Endodermal cell (in vitro differentiated cells): ENCODE measurements at regions not wholly inside any gene's neighbourhood (a gene's known extent, or its start where the extent isn't known, plus 50 kb on each side); places are given as distances from the start of the nearest gene placed in this dataset.
A peak's percentile ranks its signal among the peaks of the same experiment; 100 is the strongest.
"Not testable (repeated sequence)": the region's sequence is repeated elsewhere in the genome, so short reads cannot be mapped to it uniquely, and the experiment has no call there.

ENCODE experiments used
- DNase-seq: peaks from one replicate; pipeline ENCODE4 v3.0.0-alpha.2; 2017
- H3K27ac ChIP-seq: 2 replicates; pipeline ENCODE4 v1.5.1; 2013; ENCODE audit warnings: mild to moderate bottlenecking, low read depth, low read length, moderate library complexity
- H3K27me3 ChIP-seq: 2 replicates; pipeline ENCODE4 v1.6.1; 2013; ENCODE audit warnings: mild to moderate bottlenecking, low read length, moderate library complexity; ENCODE audit not compliant: insufficient read depth, control insufficient read depth, poor library complexity, severe bottlenecking
- H3K36me3 ChIP-seq: 2 replicates; pipeline ENCODE4 v1.7.0; 2013; ENCODE audit warnings: mild to moderate bottlenecking, low read length, moderate library complexity; ENCODE audit not compliant: control insufficient read depth, insufficient read depth
- H3K4me1 ChIP-seq: one replicate; pipeline ENCODE4 v1.7.0; 2013; ENCODE audit warnings: low read length; ENCODE audit not compliant: control insufficient read depth, insufficient read depth
- H3K4me3 ChIP-seq: 2 replicates; pipeline ENCODE4 v1.5.1; 2013; ENCODE audit warnings: mild to moderate bottlenecking, low read length, moderate library complexity
- H3K9ac ChIP-seq: 2 replicates; pipeline ENCODE4 v1.6.1; 2013; ENCODE audit warnings: mild to moderate bottlenecking, low read length, moderate library complexity; ENCODE audit not compliant: poor library complexity, severe bottlenecking; ENCODE audit errors: extremely low read depth
- H3K9me3 ChIP-seq: 2 replicates; pipeline ENCODE4 v1.6.1; 2013; ENCODE audit warnings: mild to moderate bottlenecking, low read length, moderate library complexity; ENCODE audit not compliant: control insufficient read depth
- H3K27ac Mint-ChIP-seq: 2 replicates; pipeline ENCODE4 v1.8.0; 2020; ENCODE audit warnings: mixed read lengths
- H3K27me3 Mint-ChIP-seq: 2 replicates; pipeline ENCODE4 v1.8.0; 2021; ENCODE audit warnings: mild to moderate bottlenecking, mixed read lengths; ENCODE audit not compliant: insufficient read depth
- H3K36me3 Mint-ChIP-seq: 2 replicates; pipeline ENCODE4 v1.8.0; 2020; ENCODE audit warnings: low read depth, mixed read lengths
- H3K4me1 Mint-ChIP-seq: 2 replicates; pipeline ENCODE4 v1.8.0; 2020; ENCODE audit warnings: mixed read lengths
- H3K4me3 Mint-ChIP-seq: 2 replicates; pipeline ENCODE4 v1.8.0; 2020; ENCODE audit warnings: mild to moderate bottlenecking, moderate library complexity, mixed read lengths
- H3K9me3 Mint-ChIP-seq: 2 replicates; pipeline ENCODE4 v1.8.0; 2020; ENCODE audit warnings: mild to moderate bottlenecking, mixed read lengths
- CTCF ChIP-seq: fragments of 200-600 bp; sonication (generic); conservative IDR thresholded peaks from 2 replicates; pipeline ENCODE4 v1.5.0; 2021; ENCODE audit warnings: antibody characterized with exemption, mild to moderate bottlenecking
- WGBS, 2 experiments: methylation state at CpG; one replicate each; pipeline versions ENCODE4 v1.1.5 to v1.1.7; 2013; ENCODE audit warnings: missing lambda C conversion rate in 2 of 2, mixed read lengths in 1 of 2; ENCODE audit not compliant: insufficient coverage in 1 of 2, insufficient read length in 1 of 2; 5-methylcytosine and 5-hydroxymethylcytosine counted together

GRCh38 chr13:81172603-81173002, 831.7 kb upstream of the SPRY2 start:
- no peak overlapping the region for H3K4me3 ChIP-seq

GRCh38 chr13:81171065-81171647, 830.2 kb upstream of the SPRY2 start:
- Histone ChIP-seq H3K27me3 (no peaks in the 10 kb centered on the region), H3K36me3 (no peaks in the 10 kb centered on the region), H3K9me3 (peaks cover 21% of the 10 kb centered on the region), H3K4me1 (peaks cover 2% of the 10 kb centered on the region), H3K27ac (no peak overlapping the region), H3K9ac (no peak overlapping the region), H3K4me3 (no peak overlapping the region)
- Mint-ChIP-seq H3K27me3 (no peaks in the 10 kb centered on the region), H3K36me3 (peaks cover 3% of the 10 kb centered on the region), H3K9me3 (peaks cover 14% of the 10 kb centered on the region), H3K27ac (no peak overlapping the region), H3K4me3 (no peak overlapping the region), H3K4me1 (peaks cover 14% of the 10 kb centered on the region)
- WGBS, 2 experiments, result 0 to 42% methylated on average over 1 to 2 of the region's 3 CpGs
- TF ChIP-seq CTCF, result peak; percentile 87
- no peak for DNase-seq

More at GRCh38 chr13:81172603-81173002, 831.7 kb upstream of the SPRY2 start:
- H3K4me3 Mint-ChIP-seq, result no peak overlapping the region
- H3K27ac Mint-ChIP-seq, result peak overlapping the region; percentile 50
- no peaks in the 10 kb centered on the region for H3K36me3 ChIP-seq
- peaks cover 8% of the 10 kb centered on the region for H3K9me3 ChIP-seq
- H3K27me3 ChIP-seq, result no peaks in the 10 kb centered on the region
- WGBS, 2 experiments, result 82 to 100% methylated on average over 1 to 3 of the region's 3 CpGs
- H3K4me1 Mint-ChIP-seq, result peaks cover 14% of the 10 kb centered on the region
- H3K9me3 Mint-ChIP-seq, result peaks cover 2% of the 10 kb centered on the region
- DNase-seq, result no peak
- peaks cover 2% of the 10 kb centered on the region for H3K4me1 ChIP-seq
- no peaks in the 10 kb centered on the region for H3K27me3 Mint-ChIP-seq
- no peak for TF ChIP-seq CTCF
- no peak overlapping the region for H3K9ac ChIP-seq
- H3K27ac ChIP-seq, result no peak overlapping the region
- no peaks in the 10 kb centered on the region for H3K36me3 Mint-ChIP-seq

GRCh38 chr13:81163823-81164222, 822.9 kb upstream of the SPRY2 start:
- H3K36me3 Mint-ChIP-seq, H3K4me1 Mint-ChIP-seq, DNase-seq, H3K27ac Mint-ChIP-seq, H3K27ac ChIP-seq, H3K4me1 ChIP-seq, H3K27me3 ChIP-seq, H3K36me3 ChIP-seq, H3K27me3 Mint-ChIP-seq, H3K4me3 ChIP-seq, H3K4me3 Mint-ChIP-seq, H3K9ac ChIP-seq: not testable (repeated sequence)
- H3K9me3 Mint-ChIP-seq, result peaks cover 31% of the 10 kb centered on the region
- 93% methylated on average over 1 of the region's 1 CpG; no CpG with 5 or more reads in 1 of the 2 experiments for WGBS, 2 experiments
- peaks cover 34% of the 10 kb centered on the region for H3K9me3 ChIP-seq

GRCh38 chr13:81153478-81153877, 812.6 kb upstream of the SPRY2 start:
- Histone ChIP-seq H3K4me3 (no peak overlapping the region), H3K9me3 (peaks cover 1% of the 10 kb centered on the region), H3K9ac (no peak overlapping the region), H3K27me3 (no peaks in the 10 kb centered on the region), H3K4me1 (no peaks in the 10 kb centered on the region), H3K27ac (no peak overlapping the region), H3K36me3 (no peaks in the 10 kb centered on the region)
- 98 to 100% methylated on average over 2 of the region's 2 CpGs for WGBS, 2 experiments
- H3K4me3 Mint-ChIP-seq, result no peak overlapping the region
- H3K9me3 Mint-ChIP-seq, result no peaks in the 10 kb centered on the region
- no peak for TF ChIP-seq CTCF
- no peak for DNase-seq
- no peaks in the 10 kb centered on the region for H3K27me3 Mint-ChIP-seq
- no peaks in the 10 kb centered on the region for H3K36me3 Mint-ChIP-seq
- H3K27ac Mint-ChIP-seq, result no peak overlapping the region
- peaks cover 8% of the 10 kb centered on the region for H3K4me1 Mint-ChIP-seq
